Liver (tissue), 3 donors: ENCODE measurements at regions not wholly inside any gene's neighbourhood (a gene's known extent, or its start where the extent isn't known, plus 50 kb on each side); places are given as distances from the start of the nearest gene placed in this dataset.

ENCODE experiments used
- EGR1 ChIP-seq, 2 donors: IDR thresholded peaks; 2 replicates each; pipeline ENCODE4 v1.6.1; 2016 to 2018; ENCODE audit warnings: antibody characterized with exemption in 2 of 2, low read depth in 2 of 2
- NR2F2 ChIP-seq: IDR thresholded peaks from 2 replicates; pipeline ENCODE4 v1.6.1; 2016; ENCODE audit warnings: antibody characterized with exemption
- RAD21 ChIP-seq, 2 donors: IDR thresholded peaks; 2 replicates each; pipeline ENCODE4 v1.6.1; 2016; ENCODE audit warnings: antibody characterized with exemption in 2 of 2, mild to moderate bottlenecking in 2 of 2
- SP1 ChIP-seq: IDR thresholded peaks from 2 replicates; pipeline ENCODE4 v1.6.1; 2018; ENCODE audit warnings: antibody characterized with exemption, mild to moderate bottlenecking
- TAF1 ChIP-seq: conservative IDR thresholded peaks from 2 replicates; pipeline ENCODE4 v1.6.1; 2016; ENCODE audit warnings: antibody characterized with exemption, mild to moderate bottlenecking
- TF ChIP-seq, protein P1 (sequence below): fragments of 150-350 bp; IDR thresholded peaks from 2 replicates; pipeline ENCODE4 v1.5.1; 2017; ENCODE audit warnings: improper control_type of control experiment, low read depth, low read length; ENCODE audit not compliant: missing input control
- TF ChIP-seq, protein P2 (sequence below): IDR thresholded peaks from 2 replicates; pipeline ENCODE4 v1.6.1; 2016; ENCODE audit warnings: antibody characterized with exemption
- TF ChIP-seq, protein P3 (sequence below): IDR thresholded peaks from 2 replicates; pipeline ENCODE4 v1.6.1; 2016; ENCODE audit warnings: antibody characterized with exemption
- TF ChIP-seq, protein P4 (sequence below): IDR thresholded peaks from 2 replicates; pipeline ENCODE4 v1.6.1; 2016; ENCODE audit warnings: antibody characterized with exemption, mild to moderate bottlenecking
- donor health status: healthy.
- donor health status: healthy.

DNA sequence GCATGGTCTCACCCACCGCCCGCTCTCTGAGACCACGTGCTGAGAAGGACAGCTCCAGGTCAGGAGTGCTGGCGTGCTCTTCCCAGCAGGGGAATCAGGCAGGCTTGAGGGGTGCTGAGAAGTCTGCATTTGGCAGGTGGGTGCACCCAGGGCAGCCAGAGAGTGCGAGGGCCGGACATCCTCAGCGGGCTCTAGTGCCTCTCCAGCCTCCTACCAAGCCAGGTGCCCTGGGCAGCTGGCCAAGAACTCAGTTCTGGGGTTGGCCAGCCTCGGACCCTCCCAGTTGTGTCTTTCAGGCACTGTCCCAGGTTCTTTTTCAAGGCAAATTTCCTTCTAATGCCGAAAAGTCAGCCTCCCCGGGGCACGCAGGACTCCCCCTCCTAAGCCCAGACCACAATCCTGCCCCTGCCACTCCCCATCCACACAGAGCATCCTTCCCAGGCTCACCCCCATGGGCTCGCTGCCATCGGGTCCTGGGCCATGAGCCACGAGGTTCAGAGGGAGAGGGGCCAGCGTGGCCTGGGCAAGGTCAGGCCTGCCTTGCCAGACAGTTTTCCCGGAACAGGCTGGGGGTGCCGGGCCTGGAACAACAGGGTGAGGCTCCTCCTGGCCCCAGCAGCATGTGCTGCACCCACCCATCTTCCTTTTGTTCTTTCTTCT lies 52.2 kb upstream of the GPC1 start:
- TF ChIP-seq, protein P1, sequence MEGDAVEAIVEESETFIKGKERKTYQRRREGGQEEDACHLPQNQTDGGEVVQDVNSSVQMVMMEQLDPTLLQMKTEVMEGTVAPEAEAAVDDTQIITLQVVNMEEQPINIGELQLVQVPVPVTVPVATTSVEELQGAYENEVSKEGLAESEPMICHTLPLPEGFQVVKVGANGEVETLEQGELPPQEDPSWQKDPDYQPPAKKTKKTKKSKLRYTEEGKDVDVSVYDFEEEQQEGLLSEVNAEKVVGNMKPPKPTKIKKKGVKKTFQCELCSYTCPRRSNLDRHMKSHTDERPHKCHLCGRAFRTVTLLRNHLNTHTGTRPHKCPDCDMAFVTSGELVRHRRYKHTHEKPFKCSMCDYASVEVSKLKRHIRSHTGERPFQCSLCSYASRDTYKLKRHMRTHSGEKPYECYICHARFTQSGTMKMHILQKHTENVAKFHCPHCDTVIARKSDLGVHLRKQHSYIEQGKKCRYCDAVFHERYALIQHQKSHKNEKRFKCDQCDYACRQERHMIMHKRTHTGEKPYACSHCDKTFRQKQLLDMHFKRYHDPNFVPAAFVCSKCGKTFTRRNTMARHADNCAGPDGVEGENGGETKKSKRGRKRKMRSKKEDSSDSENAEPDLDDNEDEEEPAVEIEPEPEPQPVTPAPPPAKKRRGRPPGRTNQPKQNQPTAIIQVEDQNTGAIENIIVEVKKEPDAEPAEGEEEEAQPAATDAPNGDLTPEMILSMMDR, result no peak
- TF ChIP-seq NR2F2 (no peak), SP1 (no peak), TAF1 (no peak), RAD21 (IDR thresholded peaks at IDR 0.05) (no peak), EGR1 (IDR thresholded peaks at IDR 0.05; ENCODE audit: low read depth in 2 of 2) (no peak)
- TF ChIP-seq, protein P2, sequence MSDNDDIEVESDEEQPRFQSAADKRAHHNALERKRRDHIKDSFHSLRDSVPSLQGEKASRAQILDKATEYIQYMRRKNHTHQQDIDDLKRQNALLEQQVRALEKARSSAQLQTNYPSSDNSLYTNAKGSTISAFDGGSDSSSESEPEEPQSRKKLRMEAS, result no peak
- TF ChIP-seq, protein P3, sequence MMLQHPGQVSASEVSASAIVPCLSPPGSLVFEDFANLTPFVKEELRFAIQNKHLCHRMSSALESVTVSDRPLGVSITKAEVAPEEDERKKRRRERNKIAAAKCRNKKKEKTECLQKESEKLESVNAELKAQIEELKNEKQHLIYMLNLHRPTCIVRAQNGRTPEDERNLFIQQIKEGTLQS, result no peak
- TF ChIP-seq, protein P4, sequence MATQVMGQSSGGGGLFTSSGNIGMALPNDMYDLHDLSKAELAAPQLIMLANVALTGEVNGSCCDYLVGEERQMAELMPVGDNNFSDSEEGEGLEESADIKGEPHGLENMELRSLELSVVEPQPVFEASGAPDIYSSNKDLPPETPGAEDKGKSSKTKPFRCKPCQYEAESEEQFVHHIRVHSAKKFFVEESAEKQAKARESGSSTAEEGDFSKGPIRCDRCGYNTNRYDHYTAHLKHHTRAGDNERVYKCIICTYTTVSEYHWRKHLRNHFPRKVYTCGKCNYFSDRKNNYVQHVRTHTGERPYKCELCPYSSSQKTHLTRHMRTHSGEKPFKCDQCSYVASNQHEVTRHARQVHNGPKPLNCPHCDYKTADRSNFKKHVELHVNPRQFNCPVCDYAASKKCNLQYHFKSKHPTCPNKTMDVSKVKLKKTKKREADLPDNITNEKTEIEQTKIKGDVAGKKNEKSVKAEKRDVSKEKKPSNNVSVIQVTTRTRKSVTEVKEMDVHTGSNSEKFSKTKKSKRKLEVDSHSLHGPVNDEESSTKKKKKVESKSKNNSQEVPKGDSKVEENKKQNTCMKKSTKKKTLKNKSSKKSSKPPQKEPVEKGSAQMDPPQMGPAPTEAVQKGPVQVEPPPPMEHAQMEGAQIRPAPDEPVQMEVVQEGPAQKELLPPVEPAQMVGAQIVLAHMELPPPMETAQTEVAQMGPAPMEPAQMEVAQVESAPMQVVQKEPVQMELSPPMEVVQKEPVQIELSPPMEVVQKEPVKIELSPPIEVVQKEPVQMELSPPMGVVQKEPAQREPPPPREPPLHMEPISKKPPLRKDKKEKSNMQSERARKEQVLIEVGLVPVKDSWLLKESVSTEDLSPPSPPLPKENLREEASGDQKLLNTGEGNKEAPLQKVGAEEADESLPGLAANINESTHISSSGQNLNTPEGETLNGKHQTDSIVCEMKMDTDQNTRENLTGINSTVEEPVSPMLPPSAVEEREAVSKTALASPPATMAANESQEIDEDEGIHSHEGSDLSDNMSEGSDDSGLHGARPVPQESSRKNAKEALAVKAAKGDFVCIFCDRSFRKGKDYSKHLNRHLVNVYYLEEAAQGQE, result no peak
